ENCODE measurements at regions not wholly inside any gene's neighbourhood (a gene's known extent, or its start where the extent isn't known, plus 50 kb on each side); places are given as distances from the start of the nearest gene placed in this dataset.
"Not testable (repeated sequence)": the region's sequence is repeated elsewhere in the genome, so short reads cannot be mapped to it uniquely, and the experiment has no call there.

DNA sequence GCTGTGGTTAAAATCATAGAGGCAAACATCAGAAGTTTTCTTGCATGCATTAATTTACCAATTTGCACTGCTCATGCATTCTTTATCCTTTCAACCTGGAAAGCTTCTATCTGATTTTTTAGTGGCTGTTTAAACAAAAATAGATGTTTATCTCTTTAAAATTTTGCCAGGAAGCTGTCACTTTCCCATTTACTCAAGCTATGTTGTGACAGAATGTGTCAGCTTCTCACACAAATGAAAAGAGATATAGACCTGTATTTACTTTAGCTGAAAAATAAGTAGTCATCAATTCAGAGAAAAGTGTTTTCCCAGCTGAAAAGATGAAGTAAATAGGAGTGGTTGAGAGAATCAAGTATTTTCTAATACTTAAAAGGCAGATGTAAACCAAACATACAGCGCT is 872.8 kb downstream of the DACH1 start:
- no peak for DNase-seq (ENCODE audit: low read depth)

DNA sequence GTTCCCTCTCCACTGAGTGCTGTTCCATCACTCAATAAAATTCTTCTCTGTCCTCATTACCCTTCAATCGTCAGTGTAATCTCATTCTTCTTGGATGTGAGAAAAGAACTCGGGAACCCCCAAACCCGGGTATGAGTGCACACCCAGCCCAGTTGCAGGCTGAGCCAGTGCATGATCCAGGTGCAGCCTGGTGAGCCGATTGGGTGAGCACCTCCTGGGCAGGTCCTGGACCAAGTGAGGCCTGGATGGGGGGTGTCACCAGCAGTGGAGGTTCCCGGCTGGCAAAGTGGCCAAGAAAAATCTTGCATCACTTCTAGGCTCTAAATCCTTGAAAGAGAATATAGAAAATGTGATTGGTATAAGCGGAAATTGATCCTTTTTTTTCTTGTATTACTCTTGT is 878.8 kb upstream of the KLHL1 start:
- no peak for DNase-seq (ENCODE audit: low read depth)

DNA sequence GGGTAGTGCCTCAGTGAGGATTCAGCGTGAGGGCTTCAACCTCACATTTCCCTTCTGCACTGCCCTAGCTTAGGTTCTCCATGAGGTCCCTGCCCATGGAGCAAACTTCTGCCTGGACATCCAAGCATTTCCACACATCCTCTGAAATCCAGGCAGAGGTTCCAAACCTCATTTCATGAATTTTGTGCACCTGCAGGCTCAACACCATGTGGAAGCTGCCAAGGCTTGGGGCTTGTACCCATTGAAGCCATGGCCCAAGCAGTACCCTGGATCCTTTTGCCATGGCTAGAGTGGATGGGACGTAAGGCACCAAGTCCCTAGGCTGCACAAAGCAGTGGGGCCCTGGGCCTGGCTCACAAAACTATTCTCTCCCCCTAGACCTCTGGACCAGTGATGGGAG is 877.1 kb upstream of the KLHL1 start:
- no peak for DNase-seq (ENCODE audit: low read depth)

DNA sequence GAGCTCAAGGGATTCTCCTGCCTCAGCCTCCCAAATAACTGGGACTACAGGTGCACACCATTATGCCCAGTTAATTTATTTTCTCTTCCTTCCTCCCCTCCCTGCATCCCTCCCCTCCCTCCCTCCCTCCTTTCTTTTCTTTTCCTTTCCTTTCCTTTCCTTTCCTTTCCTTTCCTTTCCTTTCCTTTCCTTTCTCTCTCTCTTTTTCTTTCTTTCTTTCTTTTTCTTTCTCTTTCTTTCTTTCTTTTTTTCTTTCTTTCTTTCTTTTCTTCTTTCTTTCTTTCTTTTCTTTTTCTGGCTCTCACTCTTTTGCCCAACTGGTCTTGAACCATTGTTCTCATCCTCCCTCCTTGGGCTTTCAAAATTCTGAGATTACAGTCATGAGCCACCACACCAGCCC is 873.0 kb upstream of the KLHL1 start:
- not testable (repeated sequence) for DNase-seq (ENCODE audit: low read depth)

DNA sequence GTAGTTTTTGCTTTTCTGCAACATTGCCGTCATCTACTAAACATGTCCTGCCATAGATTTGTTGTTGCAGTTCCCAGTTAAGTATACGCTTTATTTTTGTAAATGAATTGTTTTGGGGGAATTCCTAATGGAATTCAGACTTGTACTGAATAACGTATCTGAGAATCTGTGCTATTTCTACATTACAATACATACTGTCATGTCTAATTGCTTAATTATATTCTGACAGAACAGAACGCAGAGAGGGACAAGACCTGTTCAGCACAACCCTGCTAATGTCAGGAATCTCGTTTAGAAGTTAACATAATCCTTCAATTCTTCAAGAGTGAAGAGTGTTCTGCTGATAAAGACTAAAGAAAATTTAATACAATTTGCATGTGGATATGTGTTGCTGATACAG is 861.1 kb upstream of the KLHL1 start:
- no peak for DNase-seq (ENCODE audit: low read depth)

DNA sequence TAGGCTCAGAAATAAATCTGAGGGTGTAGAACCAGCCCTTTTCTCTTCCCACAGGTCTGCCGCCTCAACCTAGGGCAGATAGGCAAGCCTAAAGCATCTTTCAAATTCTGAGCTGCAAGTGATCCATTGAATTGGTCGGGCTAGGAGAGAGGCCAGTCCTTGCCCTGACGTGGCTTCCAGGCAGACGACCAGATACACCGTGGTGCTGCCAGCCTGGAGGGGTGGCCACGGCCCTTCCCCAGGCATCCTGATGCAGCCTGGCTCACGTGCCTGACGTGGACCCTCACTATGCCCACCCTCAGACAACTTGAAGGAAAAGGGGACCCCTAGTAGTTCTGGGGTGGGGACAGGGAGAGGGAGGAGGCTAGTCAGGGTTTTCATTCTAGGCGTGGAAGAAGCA is 859.3 kb upstream of the KLHL1 start:
- DNase-seq (ENCODE audit: low read depth) = no peak

DNA sequence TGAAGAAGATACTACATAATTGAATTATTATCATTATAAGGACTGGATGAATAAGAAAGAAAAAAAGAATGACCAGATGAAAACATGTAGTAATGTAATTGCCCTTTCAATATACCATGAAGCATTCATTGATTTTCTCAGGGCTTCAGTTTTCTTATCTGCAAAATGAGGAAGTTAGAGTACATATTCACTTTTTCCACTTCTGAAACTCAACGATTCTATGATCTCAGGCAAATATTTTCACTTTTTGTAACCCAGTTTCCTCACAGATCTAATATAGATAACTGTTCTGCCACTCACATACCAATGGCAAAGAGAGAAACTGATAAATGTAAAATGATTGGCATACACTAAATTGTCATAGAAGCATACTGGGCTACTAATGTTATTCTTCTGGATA is 856.6 kb upstream of the KLHL1 start:
- DNase-seq (ENCODE audit: low read depth) = no peak

DNA sequence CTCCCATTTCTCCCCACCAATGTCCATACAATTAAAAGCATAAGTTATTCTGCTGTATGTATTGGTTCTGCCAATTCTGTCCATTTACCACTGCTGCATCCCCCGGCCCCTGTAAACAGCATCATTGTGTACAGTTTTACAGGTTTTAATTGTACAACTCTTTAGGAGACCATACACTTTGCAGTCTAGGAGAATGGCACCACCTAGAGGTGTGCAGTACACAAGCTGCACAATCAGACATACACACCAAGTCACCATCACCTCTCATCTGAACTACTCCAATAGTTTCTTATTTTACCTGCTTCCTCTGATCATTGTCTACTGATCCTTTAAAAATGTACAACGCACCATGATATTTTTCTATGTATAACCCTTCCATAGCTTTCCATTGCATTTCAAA is 855.9 kb upstream of the KLHL1 start:
- DNase-seq (ENCODE audit: low read depth) = no peak

DNA sequence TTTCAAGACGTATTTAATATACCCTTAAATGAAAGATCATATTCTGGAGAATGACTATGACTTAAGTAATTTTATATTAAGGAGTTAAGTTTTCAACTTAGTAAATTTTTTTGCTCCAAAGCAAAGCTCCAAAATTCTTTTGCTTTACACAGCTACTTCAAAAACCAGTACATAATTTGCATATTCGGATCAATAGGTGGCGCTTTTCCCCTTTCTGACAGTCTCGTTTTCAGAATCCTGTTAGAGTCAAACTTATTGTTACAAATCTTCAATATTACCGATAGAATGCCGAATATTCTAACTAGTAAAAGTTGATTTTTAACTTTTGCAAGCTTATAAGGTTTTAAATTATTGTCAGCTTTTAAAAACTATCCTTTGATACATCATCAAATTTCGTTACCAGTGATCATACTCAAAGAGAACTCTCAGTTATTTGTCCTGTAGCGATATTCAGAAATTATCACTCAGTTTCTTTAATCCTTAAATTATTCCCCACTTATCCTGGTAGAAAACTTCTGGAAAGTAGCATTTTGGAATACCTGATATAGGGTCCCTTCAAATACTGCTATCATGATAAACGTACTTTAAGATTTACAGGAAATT is 852.7 kb upstream of the KLHL1 start:
- no peak for DNase-seq (ENCODE audit: low read depth)

DNA sequence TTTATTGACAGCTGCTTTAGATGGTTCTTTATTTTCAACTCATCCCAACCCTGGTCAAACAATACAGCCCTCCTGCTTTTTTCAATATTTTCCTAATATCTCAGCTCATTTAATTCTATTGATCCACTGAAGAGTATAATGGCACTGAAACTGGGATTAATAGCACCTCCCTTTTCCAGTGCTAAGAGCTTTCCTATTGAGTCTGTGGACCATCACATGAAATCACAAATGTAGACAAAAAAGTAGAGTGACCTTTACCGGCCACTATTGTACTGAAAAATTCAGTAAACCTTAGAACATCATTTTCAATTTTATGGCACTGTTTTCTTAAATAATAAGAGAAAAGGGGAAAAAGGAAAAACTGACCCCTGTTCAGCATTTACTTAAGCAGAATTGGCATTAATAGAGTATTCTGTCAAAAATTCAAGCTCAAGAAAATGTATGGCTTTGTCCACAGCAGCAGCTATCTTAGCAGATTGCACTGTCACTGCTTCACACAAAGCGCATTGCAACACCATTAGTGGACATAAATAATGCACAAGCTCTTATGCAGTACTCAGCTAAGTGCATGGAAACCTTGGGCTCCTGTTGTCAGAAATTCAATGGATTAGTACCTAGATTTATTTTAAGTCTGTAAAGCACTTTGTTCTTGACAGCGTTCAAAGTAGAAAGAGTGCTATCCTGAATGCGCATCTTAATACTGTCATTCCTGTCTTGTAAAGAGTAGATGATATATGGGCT is 851.0 kb upstream of the KLHL1 start:
- no peak for DNase-seq (ENCODE audit: low read depth)

DNA sequence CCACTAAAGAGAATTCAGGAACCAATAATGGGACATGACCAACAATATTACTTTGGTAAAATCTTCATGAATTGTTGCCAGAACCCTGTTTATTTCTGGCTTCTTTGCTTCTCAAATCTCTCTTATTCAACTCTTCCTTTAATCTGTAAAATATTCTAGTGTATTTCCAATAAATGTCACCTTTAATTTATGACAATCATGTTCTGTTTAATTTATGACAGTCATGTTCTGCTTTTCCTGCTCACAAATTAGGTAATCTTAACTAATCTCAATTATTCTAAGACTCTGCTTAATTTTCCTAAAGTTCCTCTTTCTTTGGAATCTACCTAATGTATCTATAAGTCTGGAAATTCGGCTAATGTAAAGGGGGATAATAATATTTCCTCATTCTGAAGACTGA is 847.6 kb upstream of the KLHL1 start:
- no peak for DNase-seq (ENCODE audit: low read depth)

DNA sequence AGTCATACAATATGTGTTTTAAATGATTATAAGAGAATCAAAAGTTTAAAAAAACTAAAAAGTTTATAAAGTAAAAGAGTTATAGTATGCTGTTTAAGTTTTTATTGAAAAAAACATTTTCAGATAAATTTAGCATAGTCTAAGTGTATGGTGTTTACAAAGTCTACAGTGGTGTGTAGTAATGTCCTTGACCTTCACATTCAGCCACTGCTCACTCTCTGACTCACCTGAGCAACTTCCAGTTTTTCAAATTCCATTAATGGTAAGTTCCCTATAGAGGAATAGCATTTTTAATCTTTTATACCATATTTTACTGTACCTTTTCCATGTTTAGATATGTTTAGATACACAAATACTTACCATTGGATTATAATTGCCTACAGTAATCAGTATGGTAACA is 842.4 kb upstream of the KLHL1 start:
- no peak for DNase-seq (ENCODE audit: low read depth)

DNA sequence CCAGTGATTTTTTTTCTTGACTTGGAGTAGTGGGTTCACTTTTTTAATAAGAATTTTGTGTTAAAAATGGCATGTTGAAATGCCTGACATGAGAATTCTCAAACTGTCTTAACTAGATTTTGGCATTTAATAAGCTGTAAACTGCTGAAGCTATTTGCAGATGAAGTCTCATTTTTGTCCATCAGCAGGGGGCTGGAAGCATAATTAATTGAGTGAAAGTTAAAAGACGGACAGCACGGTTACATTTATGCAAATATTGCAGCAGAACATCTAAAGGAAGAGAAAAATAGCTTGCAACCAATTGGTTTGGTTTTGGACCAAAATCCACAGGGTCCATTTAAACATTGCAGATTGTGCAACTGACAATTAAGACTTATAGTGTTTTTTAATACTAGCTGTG is 837.3 kb upstream of the KLHL1 start:
- DNase-seq (ENCODE audit: low read depth) = no peak

DNA sequence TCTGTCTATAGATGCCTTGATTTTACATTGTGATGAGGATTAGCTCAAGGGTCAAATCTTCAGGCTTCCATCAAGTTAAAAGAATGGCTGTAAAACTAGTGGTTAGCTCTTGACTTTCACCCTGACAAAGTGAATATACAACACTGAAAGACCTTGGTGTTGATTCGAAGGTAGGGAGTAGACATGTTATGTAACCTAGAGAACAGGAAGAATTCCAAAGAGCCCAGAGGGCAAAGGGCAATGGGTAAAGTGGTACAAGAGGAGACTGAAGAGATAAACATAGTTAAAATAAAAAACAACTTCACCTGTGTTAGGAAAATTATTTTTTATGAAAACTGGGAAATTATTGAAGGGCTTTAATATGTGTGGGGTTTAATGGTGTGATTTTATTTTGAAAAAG is 833.2 kb upstream of the KLHL1 start:
- DNase-seq (ENCODE audit: low read depth) = no peak

DNA sequence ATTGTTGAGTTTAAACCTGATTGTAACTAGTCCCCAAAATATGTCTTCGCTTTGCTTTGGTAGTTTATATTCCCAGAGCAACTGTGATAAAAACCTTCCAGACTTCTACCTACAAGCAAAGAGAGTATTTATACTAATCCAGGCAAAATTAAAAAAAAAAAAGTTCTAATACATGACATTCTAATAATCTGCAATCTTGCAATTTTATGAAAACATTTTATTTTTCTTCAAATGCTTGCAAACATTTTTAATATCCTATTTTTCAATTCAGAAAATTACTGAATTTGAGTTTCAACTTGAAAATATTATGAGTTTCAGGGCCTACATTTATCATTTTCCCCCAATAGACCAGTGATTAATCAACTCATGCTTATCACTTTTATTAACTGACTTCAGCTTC is 830.2 kb upstream of the KLHL1 start:
- DNase-seq (ENCODE audit: low read depth) = no peak

DNA sequence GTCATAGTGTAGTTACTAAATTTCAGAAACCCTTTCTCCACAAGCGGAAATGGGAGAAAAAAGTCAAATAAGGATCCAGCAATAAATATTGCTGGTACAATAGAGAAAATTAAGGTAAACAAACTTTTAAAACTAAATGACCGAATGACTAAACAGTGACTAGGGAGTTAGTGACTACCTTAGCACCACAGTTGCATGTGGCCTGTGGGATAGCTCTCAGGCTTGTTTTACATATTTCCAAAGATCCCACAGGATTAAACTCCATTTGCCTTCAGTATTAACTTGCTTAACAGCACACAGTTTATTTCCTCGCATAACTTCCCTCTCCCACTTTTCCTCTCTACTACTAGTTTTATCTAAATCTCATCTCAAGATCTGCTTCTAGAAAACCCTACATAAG is 824.3 kb upstream of the KLHL1 start:
- no peak for DNase-seq (ENCODE audit: low read depth)

DNA sequence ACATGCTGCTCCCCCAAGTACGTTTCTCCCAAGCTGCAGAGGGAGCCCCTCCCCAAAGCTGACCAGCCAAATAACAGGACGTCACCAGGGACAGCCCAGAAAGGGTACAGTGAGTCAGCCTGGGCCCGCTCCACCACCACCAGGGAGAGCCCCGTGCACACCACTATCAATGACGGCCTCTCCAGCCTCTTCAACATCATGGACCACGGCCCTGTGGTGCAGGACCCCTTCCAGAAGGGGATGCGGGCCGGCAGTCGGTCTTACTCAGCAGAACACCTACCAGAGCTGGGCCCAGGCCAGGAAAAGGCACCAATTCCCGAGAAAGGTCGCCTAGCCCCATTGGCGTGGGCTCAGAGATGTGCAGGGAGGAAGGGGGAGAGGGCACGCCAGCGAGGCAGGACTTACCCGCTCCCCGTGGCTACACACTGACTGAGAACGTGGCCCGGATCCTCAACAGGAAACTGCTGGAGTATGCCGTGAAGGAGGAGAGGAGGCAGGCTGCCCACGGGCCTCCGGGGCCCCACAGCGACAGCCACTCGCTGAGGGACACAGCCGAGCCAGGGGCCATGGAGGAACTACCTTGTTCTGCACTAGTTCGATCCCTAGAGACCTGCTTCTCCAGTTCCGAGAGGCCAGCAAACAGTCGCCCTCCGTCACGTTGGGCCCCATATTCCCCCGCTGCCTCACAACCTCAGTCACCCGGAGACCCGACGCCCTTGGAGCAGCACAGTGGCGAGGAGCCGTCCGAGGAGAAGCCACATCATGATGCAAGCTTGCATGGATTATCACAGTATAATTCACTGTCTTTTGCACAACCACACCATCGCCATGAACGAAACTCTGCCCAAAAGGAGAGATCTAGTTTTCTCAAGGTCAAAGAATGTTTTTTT is 815.9 kb upstream of the KLHL1 start:
- DNase-seq (ENCODE audit: low read depth) = no peak

DNA sequence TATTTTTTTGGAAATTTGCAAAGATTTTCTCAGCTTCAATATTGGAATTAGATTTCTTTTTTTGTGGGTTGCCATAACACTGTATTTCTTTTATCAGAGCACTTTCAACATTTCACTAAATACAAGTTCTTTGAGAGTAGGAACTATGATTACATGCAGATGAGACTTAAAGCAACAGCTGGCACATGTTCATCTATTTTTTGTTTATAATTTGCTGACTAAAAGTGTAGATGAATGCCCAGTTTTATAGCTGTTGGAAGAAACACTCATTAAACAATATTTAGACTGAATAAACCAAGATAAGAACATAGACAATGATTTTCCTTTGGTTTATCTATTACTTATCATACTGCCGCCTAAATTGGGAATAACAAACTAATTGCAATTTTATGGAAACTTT is 803.0 kb upstream of the KLHL1 start:
- no peak for DNase-seq (ENCODE audit: low read depth)

DNA sequence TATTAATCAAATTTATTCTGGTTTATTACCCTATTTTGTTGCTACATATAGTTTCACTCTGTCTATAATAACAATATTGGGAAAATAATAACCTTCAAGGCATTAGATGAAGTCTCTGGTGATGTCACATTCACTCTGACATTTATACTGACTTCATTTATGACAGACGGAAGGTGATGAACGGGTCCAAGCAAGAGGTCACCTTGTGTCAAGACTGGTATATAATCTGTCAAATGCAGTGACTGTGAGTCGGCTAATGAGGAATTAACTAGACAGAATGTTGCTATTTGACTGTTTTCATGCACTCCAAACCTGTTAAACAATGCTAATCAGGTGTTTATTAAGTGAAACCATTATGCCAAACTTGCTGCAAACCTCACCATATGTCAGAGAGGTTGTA is 800.5 kb upstream of the KLHL1 start:
- no peak for DNase-seq (ENCODE audit: low read depth)

DNA sequence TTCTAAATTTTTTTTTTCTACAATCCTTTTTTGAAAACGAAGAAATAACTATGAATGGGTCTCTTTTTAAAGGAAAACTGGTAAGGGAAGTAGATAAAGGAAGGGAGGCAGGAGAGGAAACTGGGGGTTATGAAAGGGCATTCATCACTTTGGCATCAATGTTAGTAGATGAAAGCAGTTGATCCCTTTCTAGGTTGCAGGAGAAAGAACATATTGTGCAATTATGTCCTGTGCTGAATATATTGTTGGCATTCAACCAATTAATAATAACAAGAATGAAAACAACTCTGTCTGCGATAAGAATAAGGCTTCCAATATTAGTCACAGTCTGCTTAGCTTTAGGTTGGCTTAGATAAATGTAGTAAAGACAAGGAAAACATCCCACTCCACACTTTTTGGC is 796.8 kb upstream of the KLHL1 start:
- DNase-seq (ENCODE audit: low read depth) = no peak

DNA sequence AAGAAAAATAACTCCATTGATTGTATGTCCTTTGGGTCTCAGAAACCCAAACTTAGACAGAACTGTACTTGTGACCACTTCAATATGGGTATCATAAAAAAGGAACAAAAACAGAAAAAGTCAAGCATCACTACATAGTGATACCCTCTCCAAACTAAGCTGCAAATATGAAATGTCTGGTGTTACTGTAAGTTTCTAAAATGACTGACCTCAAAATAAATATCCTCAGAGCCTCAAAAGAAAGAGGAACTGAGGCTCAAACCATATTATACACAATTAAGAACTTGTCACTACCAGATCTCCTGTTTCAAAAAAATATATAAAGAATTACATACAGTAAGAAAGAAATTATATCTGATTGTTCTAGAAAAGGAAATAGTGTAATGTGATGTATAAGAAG is 787.9 kb upstream of the KLHL1 start:
- no peak for DNase-seq (ENCODE audit: low read depth)

DNA sequence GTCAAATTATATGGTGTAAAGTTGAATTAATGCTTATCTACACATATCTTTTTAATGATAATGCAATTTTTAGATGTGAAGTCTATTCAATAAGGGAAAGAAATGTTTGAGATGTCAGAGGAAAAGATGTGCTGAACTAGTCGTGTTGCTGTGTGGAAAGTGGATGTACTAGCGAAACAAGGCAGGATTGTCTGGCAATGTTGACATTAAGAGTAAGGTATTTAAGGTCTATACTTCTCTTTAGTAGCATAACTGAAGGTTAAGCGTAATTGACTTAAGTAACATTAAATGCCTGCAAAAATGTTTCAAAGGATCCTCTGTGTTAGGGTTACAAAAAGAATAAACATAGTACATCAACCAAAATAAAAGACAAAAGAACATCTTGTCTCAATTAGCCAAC is 787.3 kb upstream of the KLHL1 start:
- no peak for DNase-seq (ENCODE audit: low read depth)

DNA sequence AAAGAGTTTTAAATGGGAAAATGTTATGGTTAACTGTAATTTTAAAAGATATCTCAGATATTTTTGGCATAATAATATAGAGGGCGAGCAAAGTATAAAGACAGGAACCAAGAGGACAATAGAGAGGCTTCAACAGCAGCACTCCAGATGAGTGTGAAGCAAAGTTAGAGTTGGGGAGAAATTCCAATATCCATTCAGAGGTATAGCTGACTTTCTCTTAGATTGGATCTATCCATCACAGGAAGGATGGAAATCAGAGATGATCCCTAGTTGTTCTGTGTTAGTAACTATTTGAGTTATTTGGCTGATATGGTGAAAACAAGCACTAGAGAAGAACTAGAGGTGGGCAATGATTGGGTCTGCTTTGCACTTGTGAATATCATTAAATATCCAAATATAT is 786.0 kb upstream of the KLHL1 start:
- no peak for DNase-seq (ENCODE audit: low read depth)

Measured in activated T-cell treated with anti-CD3 and anti-CD28 coated beads for 24 hours (primary cell).